H54 (cell line): ENCODE measurements at regions not wholly inside any gene's neighbourhood (a gene's known extent, or its start where the extent isn't known, plus 50 kb on each side); places are given as distances from the start of the nearest gene placed in this dataset.
"Not testable (repeated sequence)": the region's sequence is repeated elsewhere in the genome, so short reads cannot be mapped to it uniquely, and the experiment has no call there.

Experiments
- DNase-seq: peaks from one replicate; pipeline ENCODE4 v3.0.0; 2011; ENCODE audit warnings: low spot score, mixed read lengths; ENCODE audit not compliant: insufficient read length
- FAIRE-seq: peaks from 3 replicates; lab custom pipeline; 2011; peaks lifted over from hg19 to GRCh38; lab: Jason Lieb, UNC
- POLR2A ChIP-seq: IDR thresholded peaks from 2 replicates; pipeline ENCODE4 v1.6.1; 2011; ENCODE audit warnings: low read depth, mild to moderate bottlenecking, low read length

GRCh38 chr10:6819301-6819700, 239.2 kb upstream of the PRKCQ start:
- DNase-seq (no peak), FAIRE-seq (no peak)
- TF ChIP-seq POLR2A = no peak

- no peak for DNase-seq
- FAIRE-seq = no peak
- TF ChIP-seq POLR2A = no peak
Measured at GRCh38 chr10:6817770-6818169, 237.7 kb upstream of the PRKCQ start.

GRCh38 chr10:6815346-6815745, 235.3 kb upstream of the PRKCQ start:
- DNase-seq (no peak), FAIRE-seq (no peak)
- TF ChIP-seq POLR2A = no peak

GRCh38 chr10:6813856-6814255, 233.8 kb upstream of the PRKCQ start:
- DNase-seq = no peak
- TF ChIP-seq POLR2A = no peak
- FAIRE-seq = no peak

GRCh38 chr10:6813306-6813705, 233.2 kb upstream of the PRKCQ start:
- no peak for TF ChIP-seq POLR2A
- no peak for FAIRE-seq
- no peak for DNase-seq

- DNase-seq = no peak
- no peak for FAIRE-seq
- TF ChIP-seq POLR2A = no peak
Measured at GRCh38 chr10:6811153-6811552, 231.1 kb upstream of the PRKCQ start.

- FAIRE-seq = no peak
- no peak for DNase-seq
- no peak for TF ChIP-seq POLR2A
Measured at GRCh38 chr10:6803427-6803783, 223.3 kb upstream of the PRKCQ start.

- TF ChIP-seq POLR2A = no peak
- FAIRE-seq (no peak), DNase-seq (no peak)
Measured at GRCh38 chr10:6802759-6803426, 222.8 kb upstream of the PRKCQ start.

- DNase-seq (no peak), FAIRE-seq (no peak)
- TF ChIP-seq POLR2A = no peak
Measured at GRCh38 chr10:6796231-6796630, 216.2 kb upstream of the PRKCQ start.

- FAIRE-seq (no peak), DNase-seq (no peak)
- no peak for TF ChIP-seq POLR2A
Measured at GRCh38 chr10:6795541-6795940, 215.5 kb upstream of the PRKCQ start.

- DNase-seq, FAIRE-seq: not testable (repeated sequence)
Measured at GRCh38 chr10:6794841-6795240, 214.8 kb upstream of the PRKCQ start.

GRCh38 chr10:6794441-6794840, 214.4 kb upstream of the PRKCQ start:
- FAIRE-seq (no peak), DNase-seq (no peak)
- no peak for TF ChIP-seq POLR2A

- FAIRE-seq = no peak
- no peak for TF ChIP-seq POLR2A
- no peak for DNase-seq
Measured at GRCh38 chr10:6788731-6789130, 208.7 kb upstream of the PRKCQ start.

- FAIRE-seq (no peak), DNase-seq (no peak)
- no peak for TF ChIP-seq POLR2A
Measured at GRCh38 chr10:6788231-6788630, 208.2 kb upstream of the PRKCQ start.

- no peak for FAIRE-seq
- TF ChIP-seq POLR2A = no peak
- no peak for DNase-seq
Measured at GRCh38 chr10:6787718-6788117, 207.6 kb upstream of the PRKCQ start.
